ENCODE measurements at regions not wholly inside any gene's neighbourhood (a gene's known extent, or its start where the extent isn't known, plus 50 kb on each side); places are given as distances from the start of the nearest gene placed in this dataset.

GRCh38 chr7:46156853-46157252 is 235.8 kb upstream of the IGFBP3 start:
- DNase-seq (ENCODE audit: extremely low read depth, low read depth), result no peak
- TF ChIP-seq CTCF (IDR thresholded peaks at IDR 0.05; ENCODE audit: low read depth, low read length, missing control alignments), result no peak
- H3K4me3 ChIP-seq (replicated peaks; ENCODE audit: low read depth, low read length), result no peak overlapping the region

- DNase-seq (ENCODE audit: extremely low read depth, low read depth), result no peak
- no peak for TF ChIP-seq CTCF (IDR thresholded peaks at IDR 0.05; ENCODE audit: low read depth, low read length, missing control alignments)
- H3K4me3 ChIP-seq (replicated peaks; ENCODE audit: low read depth, low read length), result no peak overlapping the region
Observed at GRCh38 chr7:46156086-46156485, 235.0 kb upstream of the IGFBP3 start.

- no peak overlapping the region for H3K4me3 ChIP-seq (replicated peaks; ENCODE audit: low read depth, low read length)
- TF ChIP-seq CTCF (IDR thresholded peaks at IDR 0.05; ENCODE audit: low read depth, low read length, missing control alignments), result no peak
- DNase-seq (ENCODE audit: extremely low read depth, low read depth), result no peak
Observed at GRCh38 chr7:46155367-46155766, 234.3 kb upstream of the IGFBP3 start.

GRCh38 chr7:46153951-46154787 is 233.1 kb upstream of the IGFBP3 start:
- TF ChIP-seq CTCF (IDR thresholded peaks at IDR 0.05; ENCODE audit: low read depth, low read length, missing control alignments), result no peak
- DNase-seq (ENCODE audit: extremely low read depth, low read depth), result no peak
- H3K4me3 ChIP-seq (replicated peaks; ENCODE audit: low read depth, low read length), result no peak overlapping the region

- H3K4me3 ChIP-seq (replicated peaks; ENCODE audit: low read depth, low read length), result no peak overlapping the region
- DNase-seq (ENCODE audit: extremely low read depth, low read depth), result no peak
- no peak for TF ChIP-seq CTCF (IDR thresholded peaks at IDR 0.05; ENCODE audit: low read depth, low read length, missing control alignments)
Observed at GRCh38 chr7:46153583-46153950, 232.5 kb upstream of the IGFBP3 start.

GRCh38 chr7:46152696-46153095 is 231.6 kb upstream of the IGFBP3 start:
- no peak for TF ChIP-seq CTCF (IDR thresholded peaks at IDR 0.05; ENCODE audit: low read depth, low read length, missing control alignments)
- H3K4me3 ChIP-seq (replicated peaks; ENCODE audit: low read depth, low read length), result no peak overlapping the region
- DNase-seq (ENCODE audit: extremely low read depth, low read depth), result no peak

GRCh38 chr7:46150721-46151120 is 229.6 kb upstream of the IGFBP3 start:
- TF ChIP-seq CTCF (IDR thresholded peaks at IDR 0.05; ENCODE audit: low read depth, low read length, missing control alignments), result no peak
- no peak overlapping the region for H3K4me3 ChIP-seq (replicated peaks; ENCODE audit: low read depth, low read length)
- no peak for DNase-seq (ENCODE audit: extremely low read depth, low read depth)

Data from HFF-Myc (cell line).